ENCODE measurements at regions not wholly inside any gene's neighbourhood (a gene's known extent, or its start where the extent isn't known, plus 50 kb on each side); places are given as distances from the start of the nearest gene placed in this dataset.

GRCh38 chr7:94054130-94054529 lies 50.0 kb upstream of the BET1 start:
- DNase-seq (ENCODE audit: low spot score): no peak

- no peak for DNase-seq (ENCODE audit: low spot score)
Measured at GRCh38 chr7:94055963-94056362, 51.8 kb upstream of the BET1 start.

GRCh38 chr7:94056796-94057207 lies 52.6 kb upstream of the BET1 start:
- DNase-seq (ENCODE audit: low spot score): no peak

- no peak for DNase-seq (ENCODE audit: low spot score)
Measured at GRCh38 chr7:94057955-94058354, 53.8 kb upstream of the BET1 start.

GRCh38 chr7:94059746-94060145 lies 55.6 kb upstream of the BET1 start:
- no peak for DNase-seq (ENCODE audit: low spot score)

GRCh38 chr7:94060752-94061151 lies 56.6 kb upstream of the BET1 start:
- no peak for DNase-seq (ENCODE audit: low spot score)

GRCh38 chr7:94061326-94061725 lies 57.2 kb upstream of the BET1 start:
- DNase-seq (ENCODE audit: low spot score): no peak

GRCh38 chr7:94062372-94062771 lies 58.2 kb upstream of the BET1 start:
- DNase-seq (ENCODE audit: low spot score): no peak

- no peak for DNase-seq (ENCODE audit: low spot score)
Measured at GRCh38 chr7:94064541-94065191, 60.5 kb upstream of the BET1 start.

GRCh38 chr7:94067047-94067446 lies 62.9 kb upstream of the BET1 start:
- DNase-seq (ENCODE audit: low spot score): no peak

GRCh38 chr7:94067506-94067905 lies 63.4 kb upstream of the BET1 start:
- no peak for DNase-seq (ENCODE audit: low spot score)

- no peak for DNase-seq (ENCODE audit: low spot score)
Measured at GRCh38 chr7:94069162-94069739, 65.1 kb upstream of the BET1 start.

- no peak for DNase-seq (ENCODE audit: low spot score)
Measured at GRCh38 chr7:94080551-94080950, 76.4 kb upstream of the BET1 start.

- DNase-seq (ENCODE audit: low spot score): no peak
Measured at GRCh38 chr7:94082126-94082525, 78.0 kb upstream of the BET1 start.

- peak; percentile 35 for DNase-seq (ENCODE audit: low spot score)
Measured at GRCh38 chr7:94087664-94088352, 83.7 kb upstream of the BET1 start.

GRCh38 chr7:94088560-94088959 lies 84.4 kb upstream of the BET1 start:
- no peak for DNase-seq (ENCODE audit: low spot score)

GRCh38 chr7:94089806-94090205 lies 85.7 kb upstream of the BET1 start:
- DNase-seq (ENCODE audit: low spot score): no peak

- DNase-seq (ENCODE audit: low spot score): no peak
Measured at GRCh38 chr7:94092980-94093379, 88.8 kb upstream of the BET1 start.

- no peak for DNase-seq (ENCODE audit: low spot score)
Measured at GRCh38 chr7:94094298-94094697, 90.1 kb upstream of the BET1 start.

GRCh38 chr7:94095316-94096009 lies 91.3 kb upstream of the BET1 start:
- DNase-seq (ENCODE audit: low spot score): no peak

GRCh38 chr7:94099679-94100078 lies 95.5 kb upstream of the BET1 start:
- no peak for DNase-seq (ENCODE audit: low spot score)

GRCh38 chr7:94100723-94101345 lies 96.7 kb upstream of the BET1 start:
- no peak for DNase-seq (ENCODE audit: low spot score)

- no peak for DNase-seq (ENCODE audit: low spot score)
Measured at GRCh38 chr7:94104301-94104700, 100.1 kb upstream of the BET1 start.

Measured in globus pallidus (tissue), 1 donor.